GM18502 (cell line): ENCODE measurements at regions not wholly inside any gene's neighbourhood (a gene's known extent, or its start where the extent isn't known, plus 50 kb on each side); places are given as distances from the start of the nearest gene placed in this dataset.

Source experiments
- ATAC-seq: cut with Tn5 transposase; IDR thresholded peaks from one replicate; pipeline ENCODE4 v1.9.1; 2021; ENCODE audit warnings: mild to moderate bottlenecking; ENCODE audit not compliant: unreplicated experiment, poor library complexity

GRCh38 chr18:61731178-61731577, 161.6 kb downstream of the RNF152 start:
- no peak for ATAC-seq

DNA sequence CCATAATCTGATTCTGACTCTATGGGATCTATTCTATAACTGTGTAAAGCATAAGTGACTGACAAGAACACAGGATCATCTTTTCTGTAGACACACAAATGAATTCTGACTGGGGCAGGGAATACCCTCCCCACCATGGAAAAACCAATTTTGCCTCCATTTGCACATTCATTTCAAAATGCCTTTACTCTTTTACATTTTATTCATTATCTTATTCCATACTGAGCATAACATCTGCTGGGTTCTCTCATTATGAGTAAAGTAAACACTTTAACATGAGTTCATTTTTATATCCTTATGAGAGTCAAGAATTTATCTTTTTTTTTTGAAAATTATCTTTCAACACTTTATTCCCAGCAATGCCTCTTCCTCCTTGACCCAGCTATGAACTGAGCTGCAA, 163.5 kb downstream of the RNF152 start:
- ATAC-seq, result no peak

DNA sequence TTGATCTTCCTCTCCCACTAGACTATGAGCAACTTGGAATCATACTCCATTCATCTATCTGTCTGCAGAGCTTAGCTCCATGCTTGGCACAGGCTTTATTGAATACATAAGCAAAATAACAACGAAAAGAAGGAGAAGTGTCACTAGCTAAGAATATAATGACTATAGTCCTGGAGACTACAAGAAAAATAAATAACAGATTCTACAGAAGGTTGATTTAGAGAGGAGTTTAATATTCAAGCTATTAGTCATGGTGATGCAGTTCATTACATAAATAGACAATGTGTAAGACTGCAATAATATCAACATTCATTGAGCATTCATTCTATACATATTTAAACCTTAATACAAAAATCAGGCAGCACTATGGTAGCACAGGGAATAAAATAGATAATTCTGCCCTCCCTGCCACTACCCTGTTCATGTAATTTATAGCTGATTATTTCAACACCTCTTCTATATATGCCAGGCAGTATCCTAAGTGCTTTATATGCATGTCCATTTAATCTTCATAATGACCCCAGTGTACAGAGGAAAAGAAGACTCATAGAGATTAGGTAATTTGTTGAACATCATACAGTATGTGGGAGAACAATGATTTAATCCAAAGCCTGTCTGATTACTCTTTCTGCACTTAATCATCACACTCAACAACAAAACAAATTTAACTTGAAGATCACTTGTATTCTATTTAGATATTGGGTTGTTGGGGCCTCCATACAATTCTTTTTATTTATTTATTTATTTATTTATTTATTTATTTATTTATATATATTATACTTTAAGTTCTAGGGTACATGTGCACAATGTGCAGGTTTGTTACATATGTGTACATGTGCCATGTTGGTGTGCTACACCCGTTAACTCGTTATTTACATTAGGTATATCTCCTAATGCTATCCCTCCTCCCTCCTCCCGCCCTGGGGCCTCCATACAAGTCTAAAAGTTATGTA, 165.3 kb downstream of the RNF152 start:
- ATAC-seq, result no peak

GRCh38 chr18:61724532-61724931, 168.3 kb downstream of the RNF152 start:
- ATAC-seq, result no peak

DNA sequence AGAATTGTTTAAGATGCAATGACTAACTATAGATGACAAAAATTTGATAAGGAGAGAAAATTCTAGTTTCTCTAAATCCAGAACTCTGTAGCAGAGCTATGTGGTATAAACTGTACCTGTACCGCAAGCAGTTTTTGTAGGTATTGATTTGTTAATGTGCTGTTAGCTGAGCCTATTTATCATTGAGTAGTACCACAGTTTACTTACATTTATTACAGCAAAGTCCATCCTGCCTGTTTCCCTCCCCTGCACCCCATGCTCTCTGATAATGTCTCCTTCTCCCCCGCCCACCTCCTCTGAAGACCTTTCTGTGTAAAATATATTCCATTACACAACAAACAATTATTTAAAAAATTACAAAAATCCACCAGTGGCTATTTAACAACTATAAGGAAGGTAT, 170.6 kb downstream of the RNF152 start:
- ATAC-seq, result no peak

DNA sequence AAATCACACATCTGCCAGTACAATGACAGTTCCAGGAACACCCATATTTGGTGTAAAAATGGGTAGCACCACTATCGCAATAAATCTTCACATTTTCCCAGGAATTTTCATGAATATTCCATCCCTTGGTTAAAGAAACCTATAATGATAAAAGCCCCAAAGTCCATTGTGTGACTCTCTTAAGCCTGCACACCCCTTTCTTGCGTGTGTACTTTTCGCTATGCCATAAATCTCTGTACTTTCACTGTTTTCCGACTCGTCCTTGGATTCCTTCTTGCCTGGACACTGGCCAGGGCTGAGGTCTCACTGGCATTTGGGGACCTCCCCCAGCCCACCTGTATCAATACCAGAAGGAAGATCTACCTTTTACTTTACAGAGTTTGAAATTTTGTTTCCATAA, 172.3 kb downstream of the RNF152 start:
- no peak for ATAC-seq

DNA sequence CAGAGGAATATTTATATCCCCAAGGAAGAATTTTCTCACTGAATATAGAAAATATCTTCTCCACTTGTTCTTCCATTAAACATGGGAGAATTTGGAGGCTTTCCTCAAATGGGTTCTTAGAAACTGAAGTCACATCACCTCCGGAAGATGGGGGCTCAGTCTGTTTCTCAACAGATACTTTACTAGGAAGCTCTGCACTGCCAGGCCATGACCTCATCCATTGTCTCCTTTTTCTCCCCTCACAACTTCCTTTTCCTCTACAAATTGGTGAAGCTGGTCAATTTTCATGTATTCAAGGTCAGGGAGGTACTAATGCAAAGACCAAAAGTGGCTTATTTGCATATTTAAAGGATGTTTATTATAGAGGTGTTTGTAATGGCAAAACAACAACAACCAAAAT, 173.1 kb downstream of the RNF152 start:
- ATAC-seq, result no peak

DNA sequence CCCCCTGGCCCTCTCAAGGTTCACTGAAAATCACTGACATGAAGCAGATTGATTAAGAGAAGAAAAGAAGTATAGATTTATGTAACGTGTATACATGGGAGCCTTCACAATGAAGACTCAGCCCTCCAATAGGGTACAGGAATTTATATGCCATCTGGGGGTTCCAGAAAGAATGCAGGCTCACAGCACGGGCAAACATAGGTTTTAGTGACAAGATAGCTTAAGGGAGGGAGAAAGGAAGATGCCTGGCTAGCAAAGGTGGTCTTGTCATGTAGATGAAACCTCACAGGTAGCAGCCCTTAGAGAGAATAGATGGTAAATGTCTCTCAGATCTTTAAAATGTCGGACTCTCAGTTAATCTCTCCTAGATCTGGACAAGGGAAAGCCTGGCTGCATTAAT, 173.9 kb downstream of the RNF152 start:
- ATAC-seq, result no peak

- no peak for ATAC-seq
These were observed 178.4 kb downstream of the RNF152 start for GRCh38 chr18:61714421-61714820.

- no peak for ATAC-seq
These were observed 179.3 kb downstream of the RNF152 start for GRCh38 chr18:61713502-61713901.

- ATAC-seq, result no peak
These were observed 182.7 kb downstream of the RNF152 start for GRCh38 chr18:61710082-61710620.

DNA sequence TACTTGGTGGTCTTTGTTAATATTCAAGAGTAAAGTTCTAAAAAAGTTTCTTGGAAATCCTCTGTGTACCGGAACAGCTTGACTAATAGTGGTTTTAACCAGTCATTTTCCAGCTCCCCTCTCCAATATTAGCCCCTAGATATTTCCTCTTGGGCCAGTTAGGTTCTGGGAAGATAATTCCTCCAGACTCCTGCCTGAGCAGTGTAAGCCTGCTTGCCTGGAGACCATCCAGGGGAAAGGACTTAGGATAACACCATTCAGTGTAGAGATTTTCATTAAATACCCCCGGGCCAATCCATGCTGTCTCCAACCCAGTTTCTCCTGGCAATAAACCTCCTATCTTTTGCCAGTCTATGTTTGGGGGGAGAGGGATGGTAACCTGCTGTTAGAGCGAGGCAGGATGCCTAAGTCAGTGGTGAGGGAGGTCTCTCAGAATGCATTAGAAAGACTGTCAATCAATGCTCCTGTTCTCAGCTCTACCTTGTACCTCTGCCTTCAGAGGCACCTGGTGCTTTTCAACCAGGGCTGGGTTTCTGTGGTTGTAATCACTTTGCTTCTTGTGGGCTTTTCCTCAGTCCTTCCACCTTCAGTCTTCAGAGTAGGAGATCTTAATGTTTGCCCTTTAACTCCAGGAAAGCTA, 186.4 kb downstream of the RNF152 start:
- ATAC-seq, result no peak

- ATAC-seq, result no peak
These were observed 189.3 kb downstream of the RNF152 start for GRCh38 chr18:61703508-61703907.

- ATAC-seq, result no peak
These were observed 190.8 kb downstream of the RNF152 start for GRCh38 chr18:61702007-61702406.

- no peak for ATAC-seq
These were observed 193.3 kb downstream of the RNF152 start for GRCh38 chr18:61699397-61700110.

DNA sequence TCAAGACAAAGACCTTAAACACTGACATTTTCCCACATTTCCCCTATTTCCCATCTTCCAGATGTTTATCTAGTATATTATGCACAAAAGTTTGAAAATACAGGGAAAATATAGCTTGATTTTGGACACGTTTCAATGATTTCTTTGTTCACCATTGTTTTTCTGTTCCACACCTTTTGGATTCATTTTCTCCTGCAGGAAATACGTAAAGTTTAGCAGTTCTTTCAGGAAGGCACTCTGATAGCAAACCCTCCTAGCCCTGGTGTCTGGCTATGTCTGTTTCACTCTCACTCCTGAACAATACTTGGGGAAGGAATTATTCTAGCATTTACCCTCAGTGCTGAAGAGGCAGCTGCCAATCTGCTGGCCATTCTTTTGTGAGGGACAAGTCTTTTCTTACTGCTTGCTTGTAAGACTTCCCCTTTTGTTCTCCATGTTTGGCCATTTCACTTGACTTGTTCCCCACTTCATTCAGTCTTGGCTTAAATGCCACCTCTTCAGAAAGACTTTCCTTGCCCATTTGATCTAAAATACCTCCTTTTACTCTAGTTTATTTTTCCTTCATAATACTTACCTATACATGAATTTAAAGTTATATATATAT, 195.4 kb downstream of the RNF152 start:
- no peak for ATAC-seq

DNA sequence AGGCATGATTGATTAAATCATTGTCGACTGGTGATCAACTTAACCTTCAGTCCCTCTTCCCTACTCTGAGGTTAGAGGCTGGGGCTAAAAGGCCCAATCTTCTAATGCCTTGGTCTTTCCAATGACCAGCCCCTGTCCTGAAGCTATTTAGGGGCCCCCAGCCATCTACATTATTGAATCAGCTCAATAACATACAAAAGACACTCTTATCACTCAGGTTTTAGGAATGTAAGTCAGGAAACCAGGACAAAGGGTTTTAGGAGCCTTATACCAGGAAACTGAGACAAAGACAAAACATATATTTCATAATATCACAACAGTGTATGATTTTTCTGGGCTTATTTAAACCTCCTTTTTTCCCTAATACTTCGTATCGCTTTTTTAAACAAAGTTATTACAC, 198.6 kb downstream of the RNF152 start:
- no peak for ATAC-seq

DNA sequence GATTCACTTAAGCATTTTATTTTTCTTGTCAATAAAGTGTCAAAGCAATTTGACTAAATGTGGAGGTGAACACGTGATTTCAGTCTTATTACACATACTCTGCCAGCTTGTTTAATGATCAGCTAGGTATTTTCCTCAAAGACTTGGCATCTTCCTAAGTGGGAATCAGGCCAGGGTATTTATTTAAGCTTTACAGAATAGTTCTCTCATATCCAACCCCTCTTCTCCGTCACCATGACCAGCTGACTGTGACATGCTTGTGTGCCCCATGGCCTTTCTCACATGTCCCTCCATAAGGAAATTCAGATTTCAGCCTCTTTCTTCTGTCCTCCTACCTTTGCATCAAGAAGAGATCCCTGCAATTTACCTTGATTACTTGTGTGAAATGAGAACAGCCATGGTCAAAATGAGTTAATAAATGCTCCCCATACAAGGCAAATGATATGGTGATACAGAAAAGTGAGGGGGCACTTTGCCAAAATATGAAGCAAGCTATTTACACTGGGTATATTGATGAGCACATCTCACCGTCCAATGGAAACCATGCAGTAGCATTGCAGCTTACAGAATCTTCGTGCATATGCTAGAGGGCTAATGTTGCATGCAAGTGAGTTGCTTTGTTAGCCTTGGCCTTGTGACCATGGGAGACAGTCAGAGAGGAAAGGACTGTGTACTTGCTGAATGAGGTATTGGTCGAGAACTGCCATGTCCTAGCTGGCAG, 202.2 kb downstream of the RNF152 start:
- ATAC-seq, result no peak

DNA sequence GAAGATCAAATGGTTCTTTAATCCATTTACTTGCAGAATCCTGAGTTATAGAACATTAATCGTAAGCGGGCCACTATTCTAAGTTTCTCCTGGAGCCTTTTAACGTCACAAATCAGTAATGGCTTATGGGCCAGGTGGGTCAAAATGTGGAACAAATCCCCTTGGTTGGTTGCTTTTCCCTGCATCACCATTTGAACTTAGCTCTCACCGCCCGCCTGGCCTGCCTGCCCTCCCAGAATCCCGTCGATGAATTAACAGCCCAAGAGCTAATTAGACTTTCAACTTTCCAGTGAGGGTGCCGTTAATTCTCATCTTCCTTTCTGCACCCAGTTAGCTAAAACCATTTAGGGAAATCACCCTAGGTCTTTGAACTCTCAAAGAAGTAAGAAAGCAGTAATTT, 205.5 kb downstream of the RNF152 start:
- no peak for ATAC-seq

DNA sequence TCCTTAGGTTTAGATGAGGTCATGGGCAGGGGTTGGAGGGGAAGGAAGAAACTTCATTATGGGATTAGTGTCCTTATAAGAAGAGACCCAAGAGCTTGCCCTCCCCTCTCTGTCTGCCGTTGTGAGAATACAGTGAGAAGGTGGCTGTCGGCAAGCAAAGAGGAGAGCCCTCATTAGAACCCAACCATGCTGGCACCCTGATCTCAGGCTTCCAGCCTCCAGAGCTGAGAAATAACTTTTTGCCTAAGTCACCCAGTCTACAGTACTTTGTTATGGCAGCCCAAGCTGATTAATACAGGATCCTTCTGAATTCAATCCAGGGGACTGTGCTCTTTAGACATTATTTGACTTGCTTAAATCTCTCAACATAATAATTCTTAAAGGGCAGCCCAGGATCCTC, 209.0 kb downstream of the RNF152 start:
- ATAC-seq, result no peak
